CD4-positive, CD25-positive, alpha-beta regulatory T cell (primary cell): ENCODE measurements at regions not wholly inside any gene's neighbourhood (a gene's known extent, or its start where the extent isn't known, plus 50 kb on each side); places are given as distances from the start of the nearest gene placed in this dataset.

Source experiments
- ATAC-seq, 2 donors: fragments of 150-1000 bp; cut with Tn5 transposase; one replicate each; pipeline ENCODE4 v1.10.0; 2021; ENCODE audit warnings: low read depth in 2 of 2, moderate number of reproducible peaks in 2 of 2, moderate library complexity in 1 of 2
- DNase-seq, 3 donors: peaks; one replicate each; pipeline versions ENCODE4 v3.0.0 to v3.0.0-alpha.2; 2012 to 2022; ENCODE audit warnings: mixed read lengths in 1 of 3
- H3K27ac ChIP-seq: one replicate; pipeline ENCODE4 v1.7.0; 2013; ENCODE audit warnings: mild to moderate bottlenecking, low read length; ENCODE audit not compliant: insufficient read depth, poor library complexity, severe bottlenecking
- H3K27me3 ChIP-seq: one replicate; pipeline ENCODE4 v1.7.0; 2013; ENCODE audit warnings: low read length; ENCODE audit not compliant: control insufficient read depth, insufficient read depth
- H3K36me3 ChIP-seq: one replicate; pipeline ENCODE4 v1.7.0; 2013; ENCODE audit warnings: mild to moderate bottlenecking, low read length, moderate library complexity; ENCODE audit not compliant: control insufficient read depth, insufficient read depth
- H3K4me1 ChIP-seq: 2 replicates; pipeline ENCODE4 v1.7.0; 2013; ENCODE audit warnings: mild to moderate bottlenecking, low read length; ENCODE audit not compliant: insufficient read depth, control insufficient read depth, poor library complexity, severe bottlenecking
- H3K4me3 ChIP-seq: one replicate; pipeline ENCODE4 v1.7.0; 2013; ENCODE audit warnings: low read depth, mild to moderate bottlenecking, low read length, moderate library complexity
- H3K9me3 ChIP-seq, 2 experiments: 1 replicate in 1 of 2; 2 replicates in 1 of 2; pipeline ENCODE4 v1.7.0; 2013; ENCODE audit warnings: low read length in 2 of 2, mild to moderate bottlenecking in 1 of 2, moderate library complexity in 1 of 2; ENCODE audit not compliant: control insufficient read depth in 2 of 2
- H3K27ac Mint-ChIP-seq, 3 donors: one replicate each; pipeline ENCODE4 v1.8.0; 2020 to 2022; ENCODE audit warnings: mild to moderate bottlenecking in 3 of 3, mixed read lengths in 3 of 3, moderate library complexity in 2 of 3
- H3K27me3 Mint-ChIP-seq: one replicate; pipeline ENCODE4 v1.8.0; 2022; ENCODE audit warnings: mild to moderate bottlenecking, mixed read lengths
- H3K36me3 Mint-ChIP-seq: one replicate; pipeline ENCODE4 v1.8.0; 2020; ENCODE audit warnings: mixed read lengths
- H3K4me1 Mint-ChIP-seq, 4 donors: one replicate each; pipeline ENCODE4 v1.8.0; 2020 to 2022; ENCODE audit warnings: mixed read lengths in 4 of 4, mild to moderate bottlenecking in 1 of 4
- H3K4me3 Mint-ChIP-seq, 4 donors: one replicate each; pipeline ENCODE4 v1.8.0; 2020 to 2022; ENCODE audit warnings: mild to moderate bottlenecking in 4 of 4, mixed read lengths in 4 of 4, moderate library complexity in 3 of 4
- H3K9me3 Mint-ChIP-seq, 7 donors: one replicate each; pipeline ENCODE4 v1.8.0; 2020 to 2022; ENCODE audit warnings: mixed read lengths in 7 of 7, mild to moderate bottlenecking in 3 of 7, moderate library complexity in 2 of 7

GRCh38 chr2:195031411-195031810 lies 625.6 kb upstream of the SLC39A10 start:
- ATAC-seq (no peak), DNase-seq (no peak)
- Mint-ChIP-seq H3K4me1 (no peaks in the 10 kb centered on the region), H3K4me3 (no peak overlapping the region), H3K36me3 (no peaks in the 10 kb centered on the region), H3K27me3 (no peaks in the 10 kb centered on the region), H3K9me3 (peaks cover 0 to 2% (median 0%) of the 10 kb centered on the region in 7 donors), H3K27ac (no peak overlapping the region)
- no peak overlapping the region for H3K4me3 ChIP-seq
- H3K9me3 ChIP-seq: no peaks in the 10 kb centered on the region
- H3K27me3 ChIP-seq: no peaks in the 10 kb centered on the region
- H3K4me1 ChIP-seq: no peaks in the 10 kb centered on the region
- H3K36me3 ChIP-seq: no peaks in the 10 kb centered on the region
- H3K27ac ChIP-seq: no peak overlapping the region

- Mint-ChIP-seq H3K36me3 (no peaks in the 10 kb centered on the region), H3K4me3 (no peak overlapping the region), H3K9me3 (peaks cover 0 to 2% (median 0%) of the 10 kb centered on the region in 7 donors), H3K4me1 (no peaks in the 10 kb centered on the region), H3K27ac (no peak overlapping the region), H3K27me3 (no peaks in the 10 kb centered on the region)
- Histone ChIP-seq H3K4me1 (no peaks in the 10 kb centered on the region), H3K27ac (no peak overlapping the region), H3K9me3 (no peaks in the 10 kb centered on the region), H3K36me3 (no peaks in the 10 kb centered on the region), H3K27me3 (no peaks in the 10 kb centered on the region), H3K4me3 (no peak overlapping the region)
- DNase-seq (no peak), ATAC-seq (no peak)
Observed at GRCh38 chr2:195029804-195030654, 627.0 kb upstream of the SLC39A10 start.

GRCh38 chr2:195027947-195028346 lies 629.1 kb upstream of the SLC39A10 start:
- H3K4me1 ChIP-seq: no peaks in the 10 kb centered on the region
- no peak overlapping the region for H3K4me3 ChIP-seq
- Mint-ChIP-seq H3K4me3 (no peak overlapping the region), H3K27ac (no peak overlapping the region), H3K36me3 (no peaks in the 10 kb centered on the region), H3K9me3 (peaks cover 0 to 2% (median 0%) of the 10 kb centered on the region in 7 donors), H3K4me1 (no peaks in the 10 kb centered on the region), H3K27me3 (no peaks in the 10 kb centered on the region)
- no peak overlapping the region for H3K27ac ChIP-seq
- no peaks in the 10 kb centered on the region for H3K9me3 ChIP-seq
- DNase-seq: no peak
- no peaks in the 10 kb centered on the region for H3K27me3 ChIP-seq
- ATAC-seq: no peak
- no peaks in the 10 kb centered on the region for H3K36me3 ChIP-seq

- Histone ChIP-seq H3K4me3 (no peak overlapping the region), H3K9me3 (no peaks in the 10 kb centered on the region), H3K27me3 (no peaks in the 10 kb centered on the region), H3K27ac (no peak overlapping the region), H3K36me3 (no peaks in the 10 kb centered on the region), H3K4me1 (no peaks in the 10 kb centered on the region)
- no peak overlapping the region for H3K4me3 Mint-ChIP-seq
- H3K27ac Mint-ChIP-seq: no peak overlapping the region
- peaks cover 6% of the 10 kb centered on the region for H3K27me3 Mint-ChIP-seq
- ATAC-seq: no peak
- no peaks in the 10 kb centered on the region for H3K36me3 Mint-ChIP-seq
- no peaks in the 10 kb centered on the region for H3K4me1 Mint-ChIP-seq
- H3K9me3 Mint-ChIP-seq: peaks cover 0 to 2% (median 0%) of the 10 kb centered on the region in 7 donors
- DNase-seq: no peak
Observed at GRCh38 chr2:195026261-195026660, 630.8 kb upstream of the SLC39A10 start.

- Histone ChIP-seq H3K27ac (no peak overlapping the region), H3K4me1 (no peaks in the 10 kb centered on the region), H3K4me3 (no peak overlapping the region), H3K9me3 (no peaks in the 10 kb centered on the region), H3K36me3 (no peaks in the 10 kb centered on the region), H3K27me3 (no peaks in the 10 kb centered on the region)
- ATAC-seq (no peak), DNase-seq (no peak)
- Mint-ChIP-seq H3K9me3 (no peaks in the 10 kb centered on the region), H3K4me1 (no peaks in the 10 kb centered on the region), H3K4me3 (no peak overlapping the region), H3K27me3 (peaks cover 10% of the 10 kb centered on the region), H3K36me3 (no peaks in the 10 kb centered on the region), H3K27ac (no peak overlapping the region)
Observed at GRCh38 chr2:195022508-195022830, 634.6 kb upstream of the SLC39A10 start.

GRCh38 chr2:195021711-195022507 lies 635.1 kb upstream of the SLC39A10 start:
- Histone ChIP-seq H3K4me3 (no peak overlapping the region), H3K4me1 (no peaks in the 10 kb centered on the region), H3K27me3 (no peaks in the 10 kb centered on the region), H3K27ac (no peak overlapping the region), H3K36me3 (no peaks in the 10 kb centered on the region), H3K9me3 (no peaks in the 10 kb centered on the region)
- ATAC-seq (no peak), DNase-seq (no peak)
- Mint-ChIP-seq H3K27ac (no peak overlapping the region), H3K27me3 (peaks cover 10% of the 10 kb centered on the region), H3K9me3 (no peaks in the 10 kb centered on the region), H3K4me3 (no peak overlapping the region), H3K36me3 (no peaks in the 10 kb centered on the region), H3K4me1 (no peaks in the 10 kb centered on the region)

GRCh38 chr2:195018462-195018861 lies 638.6 kb upstream of the SLC39A10 start:
- no peaks in the 10 kb centered on the region for H3K4me1 ChIP-seq
- no peaks in the 10 kb centered on the region for H3K36me3 Mint-ChIP-seq
- H3K27ac Mint-ChIP-seq: no peak overlapping the region
- H3K4me1 Mint-ChIP-seq: no peaks in the 10 kb centered on the region
- H3K27me3 Mint-ChIP-seq: peaks cover 10% of the 10 kb centered on the region
- ATAC-seq (no peak), DNase-seq (no peak)
- H3K4me3 Mint-ChIP-seq: no peak overlapping the region
- no peak overlapping the region for H3K4me3 ChIP-seq
- no peak overlapping the region for H3K27ac ChIP-seq
- H3K27me3 ChIP-seq: no peaks in the 10 kb centered on the region
- no peaks in the 10 kb centered on the region for H3K9me3 ChIP-seq
- H3K36me3 ChIP-seq: no peaks in the 10 kb centered on the region
- no peaks in the 10 kb centered on the region for H3K9me3 Mint-ChIP-seq
